ENCODE measurements at regions not wholly inside any gene's neighbourhood (a gene's known extent, or its start where the extent isn't known, plus 50 kb on each side); places are given as distances from the start of the nearest gene placed in this dataset.
A peak's percentile ranks its signal among the peaks of the same experiment; 100 is the strongest.

GRCh38 chr9:108439947-108440346 is 415.8 kb downstream of the ACTL7B start:
- no peak for TF ChIP-seq CTCF (IDR thresholded peaks at IDR 0.05)

DNA sequence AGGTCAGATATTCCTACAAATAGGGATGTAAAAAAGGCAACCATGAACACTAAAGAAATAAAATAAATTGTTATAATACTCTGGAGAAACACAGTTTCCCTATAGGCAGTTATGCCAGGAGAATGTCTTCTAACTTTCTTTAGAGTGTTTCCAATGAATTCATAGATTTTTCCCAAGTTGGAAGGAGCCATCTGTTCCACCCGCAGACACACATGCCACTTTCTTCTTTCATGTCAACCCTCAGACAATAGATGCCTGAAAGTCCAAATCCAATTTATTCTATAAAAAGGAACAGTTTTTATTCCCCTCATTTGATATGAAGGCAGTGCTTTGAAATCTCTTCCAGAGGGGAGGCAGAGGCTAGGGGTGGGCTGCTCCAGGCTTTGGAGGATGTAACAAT is 418.1 kb downstream of the ACTL7B start:
- no peak for TF ChIP-seq CTCF (IDR thresholded peaks at IDR 0.05)

DNA sequence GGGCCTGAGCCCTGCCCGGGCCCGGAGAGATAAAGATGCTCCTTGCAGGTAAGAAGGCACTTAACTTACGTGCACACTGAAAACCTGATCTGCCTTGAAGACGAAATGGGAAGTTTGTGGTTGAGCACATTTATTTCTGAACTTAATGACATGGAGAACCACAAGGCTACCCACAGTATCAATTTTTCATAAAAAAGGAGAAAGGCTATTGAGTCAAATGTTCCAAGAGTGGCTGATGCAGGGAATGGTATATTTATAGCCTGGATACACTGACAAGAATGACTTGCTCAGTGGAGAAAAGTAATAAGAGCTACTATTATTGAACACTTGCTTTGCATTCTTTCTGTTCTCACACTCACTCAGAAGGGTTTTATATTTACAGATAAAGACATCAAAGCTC is 419.3 kb downstream of the ACTL7B start:
- no peak for TF ChIP-seq CTCF (IDR thresholded peaks at IDR 0.05)

GRCh38 chr9:108434502-108434901 is 421.3 kb downstream of the ACTL7B start:
- TF ChIP-seq CTCF (IDR thresholded peaks at IDR 0.05) = no peak

- TF ChIP-seq CTCF (IDR thresholded peaks at IDR 0.05) = peak; percentile 34; the same call in 1 of the 2 replicates
Observed at GRCh38 chr9:108434036-108434435, 421.8 kb downstream of the ACTL7B start.

DNA sequence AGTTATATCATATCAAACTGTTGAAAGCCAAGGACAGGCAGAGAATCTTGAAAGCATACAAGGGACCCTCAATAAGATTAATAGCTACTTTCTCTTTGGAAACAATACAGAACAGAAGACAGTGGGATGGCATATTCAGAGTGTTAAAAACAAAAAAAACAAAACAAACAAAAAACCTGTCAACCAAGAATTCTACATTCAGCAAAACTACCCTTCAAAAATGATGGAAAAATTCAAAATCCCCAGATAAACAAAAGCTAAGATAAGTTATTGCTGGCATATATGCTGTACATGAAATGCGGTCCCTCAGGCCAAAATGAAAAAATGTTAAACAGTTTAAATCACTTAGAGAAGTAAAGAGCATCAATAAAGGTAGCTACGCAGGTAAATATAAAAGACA is 425.1 kb downstream of the ACTL7B start:
- TF ChIP-seq CTCF (IDR thresholded peaks at IDR 0.05) = no peak

DNA sequence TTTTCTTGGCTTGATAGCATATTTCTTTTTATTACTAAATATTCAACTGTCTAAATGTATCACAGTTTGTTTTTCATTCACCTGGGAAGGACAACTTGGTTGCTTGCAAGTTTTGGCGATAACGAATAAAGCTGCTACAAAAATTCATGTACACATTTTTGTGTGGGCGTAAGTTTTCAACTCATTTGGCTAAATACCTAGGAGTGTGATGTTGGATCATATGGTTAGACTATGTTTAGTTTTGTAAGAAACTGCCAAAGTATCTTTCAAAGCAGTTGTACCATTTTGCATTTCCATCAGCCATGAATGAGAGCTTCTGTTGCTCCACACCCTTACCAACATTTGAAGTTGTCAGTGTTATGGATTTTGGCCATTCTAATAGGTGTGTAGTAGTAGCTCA is 428.0 kb downstream of the ACTL7B start:
- TF ChIP-seq CTCF (IDR thresholded peaks at IDR 0.05) = no peak

DNA sequence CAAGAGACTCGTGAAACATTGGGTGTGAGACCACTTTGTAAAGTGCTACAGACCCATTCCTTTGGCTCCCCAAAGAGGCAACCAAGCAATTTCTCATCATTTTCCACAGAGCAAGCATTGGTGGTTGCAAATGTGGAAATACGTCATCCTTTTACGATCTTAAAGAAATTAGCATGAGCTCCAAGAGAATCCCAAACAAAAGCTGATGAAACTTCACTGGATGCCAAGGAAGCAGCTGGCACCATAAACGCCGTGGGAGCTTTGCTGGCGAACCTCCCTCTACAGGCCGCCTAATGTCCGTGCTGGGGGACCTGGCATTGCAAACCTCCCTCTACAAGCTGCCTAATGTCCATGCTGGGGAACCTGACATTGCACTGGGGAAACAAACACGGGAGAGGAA is 432.4 kb downstream of the ACTL7B start:
- no peak for TF ChIP-seq CTCF (IDR thresholded peaks at IDR 0.05)

Data from LNCAP (cell line).